ENCODE measurements at regions not wholly inside any gene's neighbourhood (a gene's known extent, or its start where the extent isn't known, plus 50 kb on each side); places are given as distances from the start of the nearest gene placed in this dataset.

DNA sequence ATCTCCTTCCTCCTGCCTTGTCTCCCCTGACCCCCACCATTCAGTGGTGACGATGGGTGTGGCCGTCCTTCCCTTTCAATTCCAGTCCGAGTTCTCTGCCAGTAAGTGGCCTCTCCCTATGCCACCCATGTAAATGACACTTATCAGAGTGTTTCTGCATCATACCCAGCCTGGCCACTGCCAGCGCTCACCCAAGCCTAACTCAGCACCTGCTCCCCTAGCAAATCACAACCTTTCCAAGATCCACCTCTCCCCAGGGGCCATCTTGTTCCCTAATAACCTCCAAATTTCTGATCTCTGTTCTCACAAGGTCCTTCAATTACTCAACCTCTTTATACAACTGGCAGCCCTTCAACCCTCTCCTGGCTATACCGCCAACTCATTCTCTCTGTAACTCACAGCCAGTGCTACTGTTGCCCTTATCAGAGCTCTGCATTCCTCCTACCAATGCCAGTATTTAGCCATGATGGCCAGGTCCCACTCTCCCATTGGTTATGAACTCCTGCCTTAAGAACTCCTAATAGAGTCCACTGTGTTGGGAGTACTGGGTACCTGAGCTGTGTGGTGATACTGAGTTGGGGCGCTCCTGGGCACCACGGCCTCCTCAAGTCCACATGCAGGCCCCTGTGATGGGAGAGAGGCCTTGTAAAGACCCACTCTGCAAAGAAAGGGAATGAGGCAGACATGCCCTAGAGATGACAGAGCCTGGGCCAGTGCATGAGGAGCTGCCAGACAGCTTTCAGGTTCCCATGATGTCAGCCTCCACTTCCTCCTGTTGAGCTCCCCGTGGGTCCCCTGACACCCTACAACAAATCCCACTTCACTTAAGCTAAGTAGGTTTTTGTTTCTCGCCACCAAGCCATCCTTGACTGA is 187.4 kb upstream of the RREB1 start:
- DNase-seq (ENCODE audit: low read depth), result no peak
- TF ChIP-seq, protein P1, sequence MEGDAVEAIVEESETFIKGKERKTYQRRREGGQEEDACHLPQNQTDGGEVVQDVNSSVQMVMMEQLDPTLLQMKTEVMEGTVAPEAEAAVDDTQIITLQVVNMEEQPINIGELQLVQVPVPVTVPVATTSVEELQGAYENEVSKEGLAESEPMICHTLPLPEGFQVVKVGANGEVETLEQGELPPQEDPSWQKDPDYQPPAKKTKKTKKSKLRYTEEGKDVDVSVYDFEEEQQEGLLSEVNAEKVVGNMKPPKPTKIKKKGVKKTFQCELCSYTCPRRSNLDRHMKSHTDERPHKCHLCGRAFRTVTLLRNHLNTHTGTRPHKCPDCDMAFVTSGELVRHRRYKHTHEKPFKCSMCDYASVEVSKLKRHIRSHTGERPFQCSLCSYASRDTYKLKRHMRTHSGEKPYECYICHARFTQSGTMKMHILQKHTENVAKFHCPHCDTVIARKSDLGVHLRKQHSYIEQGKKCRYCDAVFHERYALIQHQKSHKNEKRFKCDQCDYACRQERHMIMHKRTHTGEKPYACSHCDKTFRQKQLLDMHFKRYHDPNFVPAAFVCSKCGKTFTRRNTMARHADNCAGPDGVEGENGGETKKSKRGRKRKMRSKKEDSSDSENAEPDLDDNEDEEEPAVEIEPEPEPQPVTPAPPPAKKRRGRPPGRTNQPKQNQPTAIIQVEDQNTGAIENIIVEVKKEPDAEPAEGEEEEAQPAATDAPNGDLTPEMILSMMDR (conservative IDR thresholded peaks at IDR 0.05; ENCODE audit: low read depth, low read length), result no peak
- H3K4me3 ChIP-seq (ENCODE audit: low read depth, low read length), result no peak overlapping the region

DNA sequence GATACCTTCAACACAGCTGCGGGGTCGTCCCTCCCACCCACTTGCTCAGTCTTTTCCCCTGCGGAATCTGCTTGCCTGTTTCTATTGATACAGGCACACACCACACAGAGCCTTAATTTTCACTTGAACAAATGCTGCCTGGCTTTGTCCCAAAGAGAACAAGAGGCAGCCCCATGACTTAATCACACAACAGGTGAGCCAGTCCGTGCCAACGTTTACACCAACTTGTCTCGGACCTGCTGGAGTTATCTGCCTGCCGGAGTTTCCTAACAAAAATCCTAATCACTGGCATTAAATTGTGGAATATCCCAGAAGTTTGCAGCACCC is 186.8 kb upstream of the RREB1 start:
- TF ChIP-seq, protein P1 (conservative IDR thresholded peaks at IDR 0.05; ENCODE audit: low read depth, low read length), result no peak
- no peak for DNase-seq (ENCODE audit: low read depth)

DNA sequence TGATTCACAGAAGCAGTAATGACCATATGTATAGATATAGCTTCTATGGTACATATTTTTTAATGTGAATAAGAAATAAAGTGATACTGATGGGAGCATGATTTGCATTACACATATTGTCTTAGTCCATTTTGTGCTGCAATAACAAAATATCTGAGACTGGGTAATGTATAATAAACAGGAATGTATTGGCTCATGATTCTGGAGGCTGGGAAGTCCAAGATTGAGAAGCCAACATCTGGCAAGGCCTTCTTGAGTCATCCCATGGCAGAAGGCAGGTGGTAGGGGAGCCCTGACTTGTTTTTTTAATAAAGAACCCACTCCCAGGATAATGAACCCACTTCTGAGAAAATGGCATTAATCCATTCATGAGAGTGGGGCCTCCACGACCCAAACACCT is 185.6 kb upstream of the RREB1 start:
- no peak overlapping the region for H3K4me3 ChIP-seq (ENCODE audit: low read depth, low read length)
- no peak for DNase-seq (ENCODE audit: low read depth)
- TF ChIP-seq, protein P1 (conservative IDR thresholded peaks at IDR 0.05; ENCODE audit: low read depth, low read length), result no peak

More for the DNA sequence above, 186.8 kb upstream of the RREB1 start:
- no peak overlapping the region for H3K4me3 ChIP-seq (ENCODE audit: low read depth, low read length)

DNA sequence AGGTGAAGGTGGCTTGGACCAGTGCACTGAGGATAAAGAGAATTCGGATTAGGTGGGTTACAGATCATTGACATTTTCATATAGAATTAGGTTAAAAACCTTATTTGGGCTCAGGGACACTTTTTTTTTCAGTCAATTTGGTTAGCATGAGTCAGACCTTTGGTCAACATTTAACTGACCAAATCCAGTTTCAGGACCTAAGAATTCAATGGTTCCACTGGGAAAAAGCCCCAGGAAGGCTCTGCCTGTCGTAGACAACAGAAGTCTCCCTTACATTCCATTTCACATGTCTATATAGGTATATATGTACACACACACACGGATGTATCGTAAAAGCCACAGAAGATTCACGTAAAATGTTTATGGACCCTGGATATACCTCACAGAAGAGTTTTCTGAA is 184.2 kb upstream of the RREB1 start:
- H3K4me3 ChIP-seq (ENCODE audit: low read depth, low read length), result no peak overlapping the region
- no peak for DNase-seq (ENCODE audit: low read depth)
- TF ChIP-seq, protein P1 (conservative IDR thresholded peaks at IDR 0.05; ENCODE audit: low read depth, low read length), result no peak

DNA sequence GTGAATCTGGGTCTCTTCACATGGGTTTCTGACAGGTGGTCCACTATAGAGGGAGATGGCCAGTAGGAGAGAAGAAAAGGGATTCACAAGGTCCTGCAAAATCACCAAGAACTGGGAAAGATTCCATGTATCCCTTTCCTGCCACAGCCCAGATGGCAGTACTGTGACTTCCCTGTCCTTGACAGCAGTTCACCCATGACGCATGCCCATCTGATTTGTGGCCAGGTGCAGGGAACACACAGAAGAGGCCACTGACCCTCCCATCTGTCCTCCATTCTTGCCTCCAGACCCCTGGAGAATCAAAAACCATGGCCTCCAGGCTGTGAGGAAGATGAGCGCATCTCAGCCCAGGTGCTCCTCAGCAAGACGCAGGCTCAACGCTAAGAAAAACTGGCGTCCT is 183.1 kb upstream of the RREB1 start:
- no peak overlapping the region for H3K4me3 ChIP-seq (ENCODE audit: low read depth, low read length)
- no peak for DNase-seq (ENCODE audit: low read depth)
- TF ChIP-seq, protein P1 (conservative IDR thresholded peaks at IDR 0.05; ENCODE audit: low read depth, low read length), result no peak

GRCh38 chr6:6925391-6926164 is 182.2 kb upstream of the RREB1 start:
- no peak overlapping the region for H3K4me3 ChIP-seq (ENCODE audit: low read depth, low read length)
- no peak for DNase-seq (ENCODE audit: low read depth)
- TF ChIP-seq, protein P1 (conservative IDR thresholded peaks at IDR 0.05; ENCODE audit: low read depth, low read length), result no peak

All from epithelial cell of proximal tubule (primary cell).